ENCODE measurements at regions not wholly inside any gene's neighbourhood (a gene's known extent, or its start where the extent isn't known, plus 50 kb on each side); places are given as distances from the start of the nearest gene placed in this dataset.
A peak's percentile ranks its signal among the peaks of the same experiment; 100 is the strongest.

DNA sequence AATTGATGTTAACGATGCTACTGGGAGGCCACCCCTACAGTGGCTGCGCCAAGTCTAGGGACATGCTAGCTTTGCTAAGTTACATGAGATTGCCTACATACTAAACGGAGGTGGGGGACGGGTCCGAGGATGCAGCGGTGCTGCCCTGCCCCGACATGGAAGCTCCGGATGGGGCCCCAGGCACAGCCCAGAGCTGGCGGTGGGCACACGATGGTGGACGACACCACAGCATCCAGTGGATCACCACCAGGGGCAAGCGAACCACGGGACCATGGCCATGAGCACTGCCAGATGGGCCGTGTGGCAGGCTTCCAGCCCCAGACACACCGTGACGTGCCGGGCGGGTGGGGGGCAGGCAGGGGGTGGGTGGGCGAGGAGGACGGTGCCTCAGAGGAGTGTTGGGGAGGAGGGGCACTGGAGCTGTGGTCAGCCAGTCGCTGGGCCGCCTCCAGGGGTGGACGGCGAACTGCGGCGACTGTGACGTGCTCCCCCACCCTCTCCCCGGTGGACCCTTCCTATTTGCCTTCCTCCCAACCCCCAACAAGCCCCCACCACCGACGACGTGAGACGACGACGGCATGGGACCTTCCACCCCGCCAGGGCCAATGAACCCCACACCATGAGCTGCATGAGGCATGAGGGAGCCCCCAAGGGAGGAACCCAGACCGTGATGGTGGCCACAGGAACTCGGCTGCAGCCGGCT is 90.6 kb upstream of the ANKRD30BL start:
- TF ChIP-seq, protein P1, sequence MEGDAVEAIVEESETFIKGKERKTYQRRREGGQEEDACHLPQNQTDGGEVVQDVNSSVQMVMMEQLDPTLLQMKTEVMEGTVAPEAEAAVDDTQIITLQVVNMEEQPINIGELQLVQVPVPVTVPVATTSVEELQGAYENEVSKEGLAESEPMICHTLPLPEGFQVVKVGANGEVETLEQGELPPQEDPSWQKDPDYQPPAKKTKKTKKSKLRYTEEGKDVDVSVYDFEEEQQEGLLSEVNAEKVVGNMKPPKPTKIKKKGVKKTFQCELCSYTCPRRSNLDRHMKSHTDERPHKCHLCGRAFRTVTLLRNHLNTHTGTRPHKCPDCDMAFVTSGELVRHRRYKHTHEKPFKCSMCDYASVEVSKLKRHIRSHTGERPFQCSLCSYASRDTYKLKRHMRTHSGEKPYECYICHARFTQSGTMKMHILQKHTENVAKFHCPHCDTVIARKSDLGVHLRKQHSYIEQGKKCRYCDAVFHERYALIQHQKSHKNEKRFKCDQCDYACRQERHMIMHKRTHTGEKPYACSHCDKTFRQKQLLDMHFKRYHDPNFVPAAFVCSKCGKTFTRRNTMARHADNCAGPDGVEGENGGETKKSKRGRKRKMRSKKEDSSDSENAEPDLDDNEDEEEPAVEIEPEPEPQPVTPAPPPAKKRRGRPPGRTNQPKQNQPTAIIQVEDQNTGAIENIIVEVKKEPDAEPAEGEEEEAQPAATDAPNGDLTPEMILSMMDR (IDR thresholded peaks at IDR 0.05) = no peak

DNA sequence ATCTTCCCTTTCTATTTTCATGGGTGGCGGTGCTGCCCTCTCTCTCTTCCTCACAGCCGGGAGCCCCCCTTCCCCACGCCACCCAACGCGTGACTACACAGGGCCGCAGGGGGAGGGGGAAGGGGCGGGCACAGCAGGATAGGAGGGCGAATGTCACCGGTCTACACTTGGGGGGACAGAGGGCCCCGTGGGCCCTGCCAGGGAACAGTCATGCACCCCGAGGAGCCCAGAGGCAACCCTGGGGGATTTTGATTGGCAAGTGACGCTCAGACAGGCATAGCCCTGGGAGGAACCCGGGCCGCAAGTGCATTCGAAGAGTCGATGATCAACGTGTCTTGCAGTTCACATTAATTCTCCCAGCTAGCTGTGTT is 91.1 kb upstream of the ANKRD30BL start:
- TF ChIP-seq, protein P1 (IDR thresholded peaks at IDR 0.05) = no peak

DNA sequence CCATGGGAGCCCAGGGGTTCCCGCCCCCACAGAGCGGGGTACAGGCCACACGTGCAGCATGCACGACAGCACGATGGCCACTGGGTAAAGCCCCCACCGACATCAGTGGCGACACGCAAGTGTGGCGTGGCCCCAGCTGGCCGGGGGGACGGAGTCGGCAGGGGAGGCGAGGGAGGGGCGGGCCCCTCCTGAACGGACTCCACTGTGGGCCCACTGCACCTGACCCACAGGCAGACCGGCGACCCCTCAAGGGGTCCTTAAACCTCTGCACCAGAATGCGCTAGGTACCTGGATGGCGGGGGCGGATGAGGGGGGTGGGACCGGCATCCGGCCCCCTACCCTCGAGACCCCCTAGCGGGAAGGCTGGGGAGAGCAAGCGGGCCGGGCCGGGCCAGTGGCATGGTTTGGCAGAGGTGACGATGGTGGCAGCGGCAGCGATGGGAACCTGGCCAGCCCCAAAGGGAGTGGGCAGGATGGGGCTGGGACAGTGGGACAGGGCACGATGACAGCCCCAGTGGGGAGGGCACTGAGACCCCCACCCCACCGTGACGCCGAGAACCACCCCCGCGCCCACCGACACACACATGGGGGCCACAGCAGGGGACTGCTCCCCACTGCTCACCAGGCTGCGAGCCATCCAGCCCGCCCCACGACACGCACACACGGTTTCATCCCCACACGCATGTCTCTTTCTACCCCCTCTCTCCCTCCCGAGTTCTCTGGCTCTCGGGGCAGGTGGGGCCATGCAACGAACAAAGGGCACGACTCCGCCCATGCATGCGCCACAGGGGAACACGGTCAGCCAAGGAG is 91.9 kb upstream of the ANKRD30BL start:
- TF ChIP-seq, protein P1 (IDR thresholded peaks at IDR 0.05) = no peak

DNA sequence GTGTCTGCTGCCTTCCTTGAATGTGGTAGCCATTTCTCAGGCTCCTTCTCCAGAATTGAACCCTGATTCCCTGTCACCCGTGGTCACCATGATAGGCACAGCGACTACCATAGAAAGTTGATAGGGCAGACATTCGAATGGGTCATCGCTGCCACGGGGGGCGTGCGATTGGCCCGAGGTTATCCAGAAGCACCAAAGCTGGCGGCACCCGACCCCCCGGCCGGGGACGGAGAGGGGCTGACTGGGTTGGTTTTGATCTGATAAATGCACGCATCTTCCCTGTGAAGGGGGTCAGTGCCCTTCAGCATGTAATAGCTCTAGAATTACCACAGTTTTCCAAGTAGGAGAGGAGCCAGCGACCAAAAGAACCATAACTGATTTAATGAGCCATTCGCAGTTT is 94.0 kb upstream of the ANKRD30BL start:
- TF ChIP-seq, protein P1 (IDR thresholded peaks at IDR 0.05) = no peak

DNA sequence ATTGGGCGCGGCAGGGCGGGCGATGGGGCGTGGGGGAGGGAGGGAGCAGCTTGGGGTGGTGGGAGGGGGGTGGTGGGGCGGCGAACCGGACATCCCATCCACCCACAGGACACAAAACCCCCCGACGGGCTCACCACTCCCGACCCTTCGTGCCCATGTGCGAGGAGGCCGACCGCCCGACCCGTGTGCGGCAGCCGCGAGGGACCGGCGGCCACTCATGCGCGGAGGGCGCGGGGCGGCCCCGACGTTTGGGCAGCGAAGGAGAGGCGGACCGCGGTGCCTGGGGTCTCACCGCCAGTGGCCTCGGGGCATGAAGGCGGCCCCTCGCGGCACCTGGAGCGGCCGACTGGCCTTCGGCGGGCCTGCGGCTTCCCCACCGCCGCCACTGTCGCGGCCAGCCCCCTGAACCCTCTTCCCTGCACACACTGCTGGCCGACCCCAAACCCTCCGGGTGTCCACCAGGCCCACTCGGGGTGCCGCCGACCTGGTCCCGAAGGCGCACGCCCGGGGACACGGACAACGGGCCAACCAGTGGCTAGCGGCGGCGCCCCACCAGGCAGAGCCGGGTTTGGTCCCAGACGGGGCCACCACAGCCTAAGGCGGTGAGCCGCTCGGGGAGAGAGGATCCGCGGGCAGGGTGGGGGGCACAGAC is 94.6 kb upstream of the ANKRD30BL start:
- TF ChIP-seq, protein P1 (IDR thresholded peaks at IDR 0.05) = no peak

DNA sequence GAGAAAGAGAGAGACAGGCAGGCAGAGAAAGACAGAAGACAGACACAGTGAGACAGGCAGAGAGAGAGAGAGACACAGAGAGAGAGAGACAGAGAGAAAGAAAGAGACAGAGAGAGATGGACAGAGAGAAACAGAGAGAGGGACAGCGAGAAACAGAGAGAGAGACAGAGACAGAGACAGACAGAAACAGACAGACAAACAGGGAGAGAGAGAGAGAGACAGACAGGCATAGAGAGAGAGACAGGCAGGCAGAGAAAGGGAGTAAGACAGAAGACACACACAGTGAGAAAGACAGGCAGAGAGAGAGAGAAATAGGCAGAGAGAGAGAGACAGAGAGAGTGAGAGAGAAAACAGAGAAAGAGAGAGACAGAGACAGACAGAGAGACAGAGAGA is 105.3 kb upstream of the ANKRD30BL start:
- TF ChIP-seq, protein P1 (IDR thresholded peaks at IDR 0.05) = no peak

DNA sequence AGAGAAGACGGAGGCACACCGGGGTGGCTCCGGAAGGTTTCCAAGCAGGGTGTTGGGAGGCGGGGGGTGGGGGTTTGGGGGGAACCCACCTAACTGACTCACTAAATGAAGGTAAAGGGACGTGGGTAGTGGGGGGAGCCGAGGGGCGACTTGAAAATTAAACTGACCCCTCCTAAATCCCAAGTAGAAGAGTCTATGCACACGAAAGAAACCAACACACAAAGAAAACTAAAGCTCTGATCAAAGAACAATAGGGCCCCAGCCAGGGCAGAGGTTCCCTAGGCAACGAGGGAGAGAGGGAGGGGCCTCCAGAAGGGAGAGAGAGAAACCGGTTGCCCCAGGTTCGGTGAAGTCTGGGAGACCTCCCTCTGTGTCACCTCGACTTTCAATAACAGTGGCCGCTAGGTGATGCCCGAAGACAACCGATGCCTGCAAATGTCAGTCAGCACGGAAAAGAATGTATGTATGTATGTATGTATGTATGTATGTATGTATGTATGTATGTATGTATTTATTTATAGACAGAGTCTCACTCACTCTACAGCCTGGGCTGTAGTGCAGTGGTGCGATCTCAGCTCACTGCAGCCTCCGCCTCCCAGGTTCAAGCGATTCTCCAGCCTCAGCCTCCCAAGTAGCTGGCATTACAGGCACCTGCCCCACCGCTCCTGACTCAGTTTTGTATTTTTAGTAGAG is 106.7 kb upstream of the ANKRD30BL start:
- TF ChIP-seq, protein P1 (IDR thresholded peaks at IDR 0.05) = peak; percentile 74

Measured in LNCAP (cell line).